DOHH2 (cell line): ENCODE measurements at regions not wholly inside any gene's neighbourhood (a gene's known extent, or its start where the extent isn't known, plus 50 kb on each side); places are given as distances from the start of the nearest gene placed in this dataset.

ENCODE experiments used
- CTCF ChIP-seq: fragments of 200-600 bp; sonication (generic); IDR thresholded peaks from one replicate; pipeline ENCODE4 v1.5.1; 2014; ENCODE audit warnings: antibody characterized with exemption, mild to moderate bottlenecking, low read depth, low read length; ENCODE audit not compliant: poor library complexity, severe bottlenecking
- EZH2phosphoT487 ChIP-seq: fragments of 200-600 bp; sonication (generic); IDR thresholded peaks from 2 replicates; pipeline ENCODE4 v1.6.1; 2017; ENCODE audit warnings: borderline replicate concordance, mild to moderate bottlenecking, antibody characterized with exemption, low read length, moderate library complexity, mixed read lengths

- TF ChIP-seq CTCF (no peak), EZH2phosphoT487 (no peak)
Measured at GRCh38 chr1:209157546-209158249, 425.8 kb upstream of the CAMK1G start.
